ENCODE measurements at regions not wholly inside any gene's neighbourhood (a gene's known extent, or its start where the extent isn't known, plus 50 kb on each side); places are given as distances from the start of the nearest gene placed in this dataset.

GRCh38 chr6:16854986-16855385 lies 93.7 kb upstream of the ATXN1 start:
- no peak for TF ChIP-seq CTCF (IDR thresholded peaks at IDR 0.05; ENCODE audit: low read depth, low read length)
- DNase-seq (ENCODE audit: extremely low read depth, low read depth) = no peak

DNA sequence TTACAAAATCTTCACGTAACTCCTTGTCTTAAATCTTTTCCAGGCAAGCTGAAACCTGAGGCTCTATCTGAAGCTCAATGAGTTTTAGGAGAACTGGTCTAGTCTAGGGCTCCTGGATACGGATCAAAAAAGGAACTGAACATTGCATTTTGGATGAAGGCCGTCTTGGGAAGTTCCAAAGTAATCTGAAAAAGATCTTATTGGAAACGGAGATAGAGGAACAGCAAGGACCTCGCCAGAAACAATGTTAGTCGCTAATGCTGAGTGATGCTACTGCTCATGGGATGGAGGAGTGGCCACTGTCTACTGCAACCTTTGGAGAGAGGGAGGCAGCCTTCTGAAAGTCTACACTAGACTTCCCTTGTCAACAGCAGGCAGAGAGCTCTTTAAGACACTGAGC lies 91.4 kb upstream of the ATXN1 start:
- no peak for TF ChIP-seq CTCF (IDR thresholded peaks at IDR 0.05; ENCODE audit: low read depth, low read length)

GRCh38 chr6:16851758-16852157 lies 90.5 kb upstream of the ATXN1 start:
- TF ChIP-seq CTCF (IDR thresholded peaks at IDR 0.05; ENCODE audit: low read depth, low read length) = no peak
- no peak for DNase-seq (ENCODE audit: extremely low read depth, low read depth)

More for the DNA sequence above, 91.4 kb upstream of the ATXN1 start:
- no peak for DNase-seq (ENCODE audit: extremely low read depth, low read depth)

DNA sequence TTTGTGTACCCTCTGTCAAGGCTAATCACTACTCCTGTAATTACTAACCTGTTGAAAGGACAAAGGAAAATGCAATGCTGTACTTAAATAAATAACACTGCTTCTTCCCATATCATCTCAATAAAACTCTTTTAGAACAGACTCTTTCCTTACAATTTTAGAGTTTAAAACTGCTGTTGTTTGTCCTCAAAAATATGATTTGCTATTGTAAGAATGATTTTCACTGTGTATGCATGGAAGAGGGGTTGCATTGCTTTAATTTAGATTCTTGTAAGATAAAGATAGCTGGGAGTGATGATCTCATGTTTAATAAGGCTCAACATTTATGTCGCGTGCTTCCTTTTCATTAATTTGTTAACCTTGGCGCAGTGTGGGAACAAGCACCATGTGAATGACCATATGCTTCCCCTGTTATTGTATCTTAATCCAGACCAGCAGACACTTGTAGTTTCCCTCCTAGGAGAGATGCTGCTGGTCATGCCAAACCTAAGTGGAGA lies 89.8 kb upstream of the ATXN1 start:
- peak; percentile 29 for DNase-seq (ENCODE audit: extremely low read depth, low read depth)
- no peak for TF ChIP-seq CTCF (IDR thresholded peaks at IDR 0.05; ENCODE audit: low read depth, low read length)

GRCh38 chr6:16850681-16851026 lies 89.4 kb upstream of the ATXN1 start:
- TF ChIP-seq CTCF (IDR thresholded peaks at IDR 0.05; ENCODE audit: low read depth, low read length) = no peak

DNA sequence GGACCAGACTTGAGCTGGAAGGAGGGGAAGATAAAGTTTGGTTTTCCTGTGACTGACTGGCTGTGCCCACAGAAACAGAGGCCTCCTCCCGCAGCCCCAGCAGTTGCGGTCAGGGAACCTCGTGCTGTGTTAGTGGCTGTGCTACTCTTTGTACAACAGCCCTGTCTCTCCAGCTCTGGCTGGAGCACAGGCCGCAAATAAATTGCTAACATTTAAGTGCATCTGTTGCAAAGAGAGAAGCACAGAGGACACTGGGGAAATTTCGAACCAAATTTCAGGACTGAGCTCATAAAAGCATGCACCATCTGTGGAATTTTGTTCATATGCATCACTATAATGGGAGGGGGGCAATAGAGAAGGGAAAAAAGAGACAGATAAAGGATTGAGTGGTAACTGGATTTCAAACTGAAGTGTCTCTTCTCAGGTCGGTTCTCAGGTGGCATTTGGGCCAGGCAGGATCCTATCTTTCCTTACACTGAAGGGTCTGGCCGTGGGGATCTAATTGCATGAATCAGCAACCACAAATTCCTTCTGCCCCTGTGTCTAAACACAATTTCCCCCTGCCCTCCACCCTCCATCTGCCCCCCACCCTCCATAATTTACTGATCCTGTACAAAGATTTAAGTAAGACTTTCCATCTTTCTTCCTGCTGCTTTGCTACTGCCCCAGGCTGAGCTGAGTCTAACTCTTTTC lies 88.9 kb upstream of the ATXN1 start:
- DNase-seq (ENCODE audit: extremely low read depth, low read depth) = no peak
- TF ChIP-seq CTCF (IDR thresholded peaks at IDR 0.05; ENCODE audit: low read depth, low read length) = no peak

More at GRCh38 chr6:16850681-16851026, 89.4 kb upstream of the ATXN1 start:
- DNase-seq (ENCODE audit: extremely low read depth, low read depth) = no peak

DNA sequence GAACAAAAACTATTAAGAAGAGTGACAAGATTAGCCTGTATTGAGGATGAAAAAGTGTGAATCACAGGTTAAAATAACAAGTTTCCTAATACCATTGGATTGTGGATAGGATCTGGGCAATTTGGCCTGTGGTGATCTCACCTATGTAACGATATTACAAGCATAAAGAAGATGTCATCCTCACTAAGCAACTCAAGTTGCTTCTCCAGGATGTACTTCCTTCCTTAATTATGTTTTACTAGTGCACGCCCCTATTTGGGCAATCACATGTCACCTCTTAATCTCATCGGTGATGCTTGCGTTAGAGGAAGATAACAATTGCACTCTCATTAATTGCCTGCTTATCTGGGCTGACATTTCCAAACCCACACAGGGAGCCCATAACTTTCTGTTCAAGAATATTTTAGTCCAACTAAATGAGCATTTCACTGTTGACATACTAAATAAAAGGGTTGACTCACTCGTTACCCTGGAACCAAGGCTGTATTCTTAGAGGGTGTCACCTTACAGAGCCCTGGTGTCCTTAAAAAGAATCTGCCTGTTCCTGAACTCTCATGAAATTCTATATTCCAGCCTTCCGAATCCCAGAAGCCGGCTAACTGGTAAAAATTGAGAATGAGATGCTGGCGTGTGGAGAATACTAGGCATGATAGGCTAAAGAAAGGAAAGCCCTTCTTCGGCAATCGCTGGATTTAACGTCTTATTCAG lies 88.2 kb upstream of the ATXN1 start:
- peak; percentile 16 for DNase-seq (ENCODE audit: extremely low read depth, low read depth)
- TF ChIP-seq CTCF (IDR thresholded peaks at IDR 0.05; ENCODE audit: low read depth, low read length) = no peak
